ENCODE measurements at regions not wholly inside any gene's neighbourhood (a gene's known extent, or its start where the extent isn't known, plus 50 kb on each side); places are given as distances from the start of the nearest gene placed in this dataset.

DNA sequence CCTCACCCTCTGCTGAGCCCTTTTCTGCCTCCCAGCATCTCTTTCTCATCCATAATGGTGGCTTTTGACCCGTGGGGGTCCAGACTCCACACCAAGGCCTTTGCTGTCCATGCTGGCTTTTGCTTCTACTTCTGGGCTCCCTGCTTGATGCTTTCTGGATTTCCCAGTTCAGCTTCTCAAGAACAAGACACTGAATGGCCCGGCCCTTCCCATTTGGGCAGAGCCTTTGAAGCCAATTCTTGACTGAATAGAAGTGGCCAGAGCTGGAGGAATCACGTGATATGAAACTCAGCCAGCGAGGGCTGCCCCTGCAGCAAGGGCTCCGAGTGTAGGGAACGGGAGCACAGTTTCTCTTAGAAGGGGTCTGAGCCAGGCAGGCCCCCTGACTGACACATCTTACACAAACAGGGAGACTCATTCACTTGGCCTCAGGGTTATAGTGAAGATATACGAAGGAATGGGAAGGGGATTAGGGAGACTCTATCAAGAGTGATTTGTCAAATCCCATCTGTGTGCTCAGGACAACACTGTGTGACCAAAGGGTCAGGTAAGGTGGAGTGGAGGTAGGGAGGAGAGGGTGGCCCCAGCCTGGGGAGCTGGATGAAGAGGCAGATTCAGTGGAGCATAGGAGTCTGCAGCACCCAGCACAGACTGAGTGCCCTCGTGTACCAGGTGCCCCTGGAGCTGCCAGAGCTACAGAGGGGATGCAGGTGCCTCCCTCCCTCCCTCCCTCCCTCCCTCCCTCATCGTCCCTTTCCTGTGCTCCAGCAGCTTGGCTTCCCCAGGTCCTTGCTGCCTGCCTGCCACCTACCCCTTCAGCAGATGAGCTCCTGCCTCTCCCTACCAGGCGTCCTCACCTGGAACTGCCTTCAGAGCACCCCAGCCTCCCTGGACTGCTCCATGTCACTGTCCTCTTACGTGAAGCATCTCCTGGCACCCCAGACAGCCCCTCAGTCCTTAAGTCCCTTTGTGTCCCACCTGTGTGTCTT lies 106.0 kb downstream of the TRIM29 start:
- TF ChIP-seq SUZ12 (IDR thresholded peaks at IDR 0.05; ENCODE audit: unreplicated experiment) (no peak), CTCF (IDR thresholded peaks at IDR 0.05 in 2 of 3, conservative IDR thresholded peaks at IDR 0.05 in 1 of 3; ENCODE audit: control insufficient read depth in 2 of 3, extremely low read depth in 1 of 3, insufficient read depth in 1 of 3, low read depth in 3 of 3, low read length in 3 of 3) (no peak), POLR2A (IDR thresholded peaks at IDR 0.05; ENCODE audit: low read depth, low read length) (no peak), NBN (IDR thresholded peaks at IDR 0.05) (no peak), RAD21 (IDR thresholded peaks at IDR 0.05; ENCODE audit: insufficient read depth, low read depth, low read length) (no peak), NFYB (IDR thresholded peaks at IDR 0.05; ENCODE audit: insufficient read depth, low read depth, low read length) (no peak), TAF1 (IDR thresholded peaks at IDR 0.05; ENCODE audit: borderline replicate concordance, low read depth, low read length) (no peak), EGR1 (IDR thresholded peaks at IDR 0.05; ENCODE audit: borderline replicate concordance in 1 of 2, low read depth in 2 of 2, low read length in 2 of 2) (no peak)
- TF ChIP-seq, protein P1, sequence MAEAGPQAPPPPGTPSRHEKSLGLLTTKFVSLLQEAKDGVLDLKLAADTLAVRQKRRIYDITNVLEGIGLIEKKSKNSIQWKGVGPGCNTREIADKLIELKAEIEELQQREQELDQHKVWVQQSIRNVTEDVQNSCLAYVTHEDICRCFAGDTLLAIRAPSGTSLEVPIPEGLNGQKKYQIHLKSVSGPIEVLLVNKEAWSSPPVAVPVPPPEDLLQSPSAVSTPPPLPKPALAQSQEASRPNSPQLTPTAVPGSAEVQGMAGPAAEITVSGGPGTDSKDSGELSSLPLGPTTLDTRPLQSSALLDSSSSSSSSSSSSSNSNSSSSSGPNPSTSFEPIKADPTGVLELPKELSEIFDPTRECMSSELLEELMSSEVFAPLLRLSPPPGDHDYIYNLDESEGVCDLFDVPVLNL (IDR thresholded peaks at IDR 0.05; ENCODE audit: low read depth, low read length) = no peak
